Hepatocyte (in vitro differentiated cells): ENCODE measurements at regions not wholly inside any gene's neighbourhood (a gene's known extent, or its start where the extent isn't known, plus 50 kb on each side); places are given as distances from the start of the nearest gene placed in this dataset.

Experiments
- EZH2phosphoT487 ChIP-seq: fragments of 200-600 bp; sonication (generic); IDR thresholded peaks from one replicate; pipeline ENCODE4 v1.6.1; 2018; ENCODE audit warnings: antibody characterized with exemption, mild to moderate bottlenecking, low read depth, moderate library complexity; ENCODE audit not compliant: unreplicated experiment, severe bottlenecking
- TF ChIP-seq, protein P1 (sequence below): fragments of 200-600 bp; sonication (generic); IDR thresholded peaks from 2 replicates; pipeline ENCODE4 v1.5.1; 2016; ENCODE audit warnings: antibody characterized with exemption, mild to moderate bottlenecking; ENCODE audit not compliant: poor library complexity

DNA sequence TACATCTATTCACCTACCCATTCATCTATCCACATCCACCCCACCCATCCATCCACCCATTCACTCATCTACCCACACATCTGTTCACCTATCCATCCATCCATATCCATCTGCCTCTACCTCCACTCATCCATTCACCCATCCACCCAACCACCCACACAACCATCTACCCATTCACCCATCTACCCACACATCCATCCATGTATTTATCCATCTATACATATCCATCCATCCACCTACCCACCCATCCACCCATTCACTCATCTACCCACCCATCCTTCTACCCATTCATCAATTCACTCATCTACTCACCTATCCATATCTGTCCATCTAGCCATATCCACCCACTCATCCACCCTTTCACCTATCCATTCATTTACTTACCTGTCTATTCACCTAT, 187.6 kb downstream of the ASB1 start:
- TF ChIP-seq, protein P1, sequence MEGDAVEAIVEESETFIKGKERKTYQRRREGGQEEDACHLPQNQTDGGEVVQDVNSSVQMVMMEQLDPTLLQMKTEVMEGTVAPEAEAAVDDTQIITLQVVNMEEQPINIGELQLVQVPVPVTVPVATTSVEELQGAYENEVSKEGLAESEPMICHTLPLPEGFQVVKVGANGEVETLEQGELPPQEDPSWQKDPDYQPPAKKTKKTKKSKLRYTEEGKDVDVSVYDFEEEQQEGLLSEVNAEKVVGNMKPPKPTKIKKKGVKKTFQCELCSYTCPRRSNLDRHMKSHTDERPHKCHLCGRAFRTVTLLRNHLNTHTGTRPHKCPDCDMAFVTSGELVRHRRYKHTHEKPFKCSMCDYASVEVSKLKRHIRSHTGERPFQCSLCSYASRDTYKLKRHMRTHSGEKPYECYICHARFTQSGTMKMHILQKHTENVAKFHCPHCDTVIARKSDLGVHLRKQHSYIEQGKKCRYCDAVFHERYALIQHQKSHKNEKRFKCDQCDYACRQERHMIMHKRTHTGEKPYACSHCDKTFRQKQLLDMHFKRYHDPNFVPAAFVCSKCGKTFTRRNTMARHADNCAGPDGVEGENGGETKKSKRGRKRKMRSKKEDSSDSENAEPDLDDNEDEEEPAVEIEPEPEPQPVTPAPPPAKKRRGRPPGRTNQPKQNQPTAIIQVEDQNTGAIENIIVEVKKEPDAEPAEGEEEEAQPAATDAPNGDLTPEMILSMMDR = no peak
- TF ChIP-seq EZH2phosphoT487 = no peak
